Breast epithelium (tissue), 3 donors: ENCODE measurements at regions not wholly inside any gene's neighbourhood (a gene's known extent, or its start where the extent isn't known, plus 50 kb on each side); places are given as distances from the start of the nearest gene placed in this dataset.

Experiments
- CTCF ChIP-seq, 3 donors: fragments of 450-650 bp; IDR thresholded peaks; one replicate each; pipeline ENCODE4 v1.5.1; 2016 to 2017; ENCODE audit warnings: antibody characterized with exemption in 3 of 3, mild to moderate bottlenecking in 3 of 3, moderate library complexity in 3 of 3
- POLR2AphosphoS5 ChIP-seq, 3 donors: sonication (generic); formaldehyde crosslinking; IDR thresholded peaks; one replicate each; pipeline ENCODE4 v1.6.1; 2017; ENCODE audit warnings: antibody characterized with exemption in 3 of 3

GRCh38 chr6:137357263-137357947 is 136.8 kb downstream of the OLIG3 start:
- no peak for TF ChIP-seq CTCF (IDR thresholded peaks at IDR 0.05)
- TF ChIP-seq POLR2AphosphoS5 (IDR thresholded peaks at IDR 0.05) = no peak
